ENCODE measurements at regions not wholly inside any gene's neighbourhood (a gene's known extent, or its start where the extent isn't known, plus 50 kb on each side); places are given as distances from the start of the nearest gene placed in this dataset.
"Not testable (repeated sequence)": the region's sequence is repeated elsewhere in the genome, so short reads cannot be mapped to it uniquely, and the experiment has no call there.

DNA sequence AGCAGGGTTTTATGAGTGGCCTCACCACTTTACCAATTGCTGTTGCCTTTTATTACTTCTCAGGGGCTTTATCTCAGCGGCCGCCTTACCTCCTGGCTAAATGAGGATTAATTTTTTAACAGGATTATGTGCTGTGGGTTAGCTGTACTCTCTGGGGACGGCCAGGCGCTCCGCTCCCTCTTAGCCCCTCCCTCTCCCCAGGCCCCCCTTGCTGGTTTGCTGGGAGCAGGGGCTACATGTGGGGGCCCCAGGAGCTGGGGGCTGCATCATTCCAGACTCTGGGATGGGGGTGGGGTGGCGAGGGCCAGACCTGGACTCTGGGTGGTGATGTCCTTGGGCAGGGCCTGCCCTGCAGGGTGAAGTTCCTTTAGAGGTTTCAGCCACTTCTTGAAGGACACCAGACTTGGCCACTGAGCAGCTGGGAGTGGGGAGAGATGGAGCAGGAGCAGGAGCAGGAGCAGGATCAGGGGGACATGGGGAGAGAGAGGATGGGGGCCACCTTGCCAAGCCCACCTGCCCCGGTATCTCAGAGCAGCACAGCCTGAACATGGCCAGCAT lies 196.1 kb downstream of the GOLGA6L6 start:
- DNase-seq (ENCODE audit: low read depth) = no peak

DNA sequence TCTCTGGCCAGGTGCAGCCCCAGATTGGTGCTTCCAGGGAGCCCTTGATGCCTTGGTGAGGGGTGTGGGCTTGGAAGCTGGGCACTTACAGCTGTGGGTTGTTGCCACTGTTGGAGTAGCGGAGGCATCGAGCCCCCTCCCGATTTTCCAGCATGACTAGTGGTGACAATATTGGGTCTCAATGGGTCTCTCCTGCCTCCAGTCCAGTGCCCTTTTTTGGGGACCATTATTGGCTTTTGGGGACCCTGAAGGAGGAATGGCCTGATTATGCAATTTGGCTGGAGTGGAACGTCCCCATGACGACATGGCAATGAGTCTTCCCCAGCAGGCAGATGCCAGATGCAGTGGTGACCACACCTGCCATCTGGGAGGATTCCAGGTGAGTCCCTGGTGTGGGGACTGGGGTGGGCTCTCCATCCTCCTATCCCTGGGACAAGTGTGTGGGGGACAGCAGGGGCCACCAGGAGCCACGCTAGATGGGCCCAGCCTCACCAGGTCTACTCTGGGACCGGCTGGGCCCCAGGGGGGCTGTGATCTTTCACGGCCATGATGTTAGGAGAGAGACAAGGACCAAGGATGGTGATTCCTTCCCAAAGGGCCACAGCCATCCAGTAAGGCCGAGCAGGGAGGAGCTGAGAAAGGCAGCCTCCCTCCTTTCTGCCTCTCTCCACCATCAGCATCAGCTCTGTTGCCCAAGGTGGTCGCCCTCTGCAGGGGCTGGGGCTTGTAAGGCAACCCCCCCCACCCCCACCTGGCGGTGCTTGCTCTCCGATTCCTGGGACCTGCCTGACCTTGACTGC lies 196.8 kb downstream of the GOLGA6L6 start:
- DNase-seq (ENCODE audit: low read depth) = no peak

DNA sequence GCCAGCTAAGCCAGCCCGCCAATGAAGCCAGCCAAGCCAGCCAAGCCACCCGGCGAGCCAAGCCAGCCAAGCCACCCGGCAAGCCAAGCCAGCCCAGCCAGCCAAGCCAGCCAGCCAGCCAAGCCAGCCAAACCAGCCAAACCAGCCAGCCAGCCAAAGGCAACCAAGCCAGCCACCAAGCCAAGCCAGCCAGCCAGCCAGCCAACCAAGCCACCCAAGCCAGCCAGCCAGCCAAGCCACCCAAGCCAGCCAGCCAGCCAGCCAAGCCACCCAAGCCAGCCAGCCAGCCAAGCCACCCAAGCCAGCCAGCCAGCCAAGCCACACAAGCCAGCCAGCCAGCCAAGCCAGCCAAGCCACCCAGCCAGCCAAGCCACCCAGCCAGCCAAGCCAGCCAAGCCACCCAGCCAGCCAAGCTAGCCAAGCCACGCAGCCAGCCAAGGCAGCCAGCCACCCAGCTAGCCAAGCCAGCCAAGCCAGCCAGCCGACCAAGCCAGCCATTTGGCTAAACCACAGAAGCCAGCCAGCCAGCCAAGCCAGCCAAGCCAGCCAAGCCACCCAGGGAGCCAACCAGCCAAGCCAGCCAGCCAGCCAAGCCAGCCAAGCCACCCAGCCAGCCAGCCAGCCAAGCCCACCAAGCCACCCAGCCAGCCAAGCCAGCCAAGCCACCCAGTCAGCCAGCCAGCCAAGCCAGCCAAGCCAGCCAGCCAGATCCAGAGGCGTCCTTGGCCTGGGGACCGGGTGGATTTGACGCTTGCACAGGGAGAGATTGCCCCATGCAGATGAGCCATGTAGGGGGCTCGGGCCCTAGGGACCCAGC lies 198.0 kb downstream of the GOLGA6L6 start:
- not testable (repeated sequence) for DNase-seq (ENCODE audit: low read depth)

DNA sequence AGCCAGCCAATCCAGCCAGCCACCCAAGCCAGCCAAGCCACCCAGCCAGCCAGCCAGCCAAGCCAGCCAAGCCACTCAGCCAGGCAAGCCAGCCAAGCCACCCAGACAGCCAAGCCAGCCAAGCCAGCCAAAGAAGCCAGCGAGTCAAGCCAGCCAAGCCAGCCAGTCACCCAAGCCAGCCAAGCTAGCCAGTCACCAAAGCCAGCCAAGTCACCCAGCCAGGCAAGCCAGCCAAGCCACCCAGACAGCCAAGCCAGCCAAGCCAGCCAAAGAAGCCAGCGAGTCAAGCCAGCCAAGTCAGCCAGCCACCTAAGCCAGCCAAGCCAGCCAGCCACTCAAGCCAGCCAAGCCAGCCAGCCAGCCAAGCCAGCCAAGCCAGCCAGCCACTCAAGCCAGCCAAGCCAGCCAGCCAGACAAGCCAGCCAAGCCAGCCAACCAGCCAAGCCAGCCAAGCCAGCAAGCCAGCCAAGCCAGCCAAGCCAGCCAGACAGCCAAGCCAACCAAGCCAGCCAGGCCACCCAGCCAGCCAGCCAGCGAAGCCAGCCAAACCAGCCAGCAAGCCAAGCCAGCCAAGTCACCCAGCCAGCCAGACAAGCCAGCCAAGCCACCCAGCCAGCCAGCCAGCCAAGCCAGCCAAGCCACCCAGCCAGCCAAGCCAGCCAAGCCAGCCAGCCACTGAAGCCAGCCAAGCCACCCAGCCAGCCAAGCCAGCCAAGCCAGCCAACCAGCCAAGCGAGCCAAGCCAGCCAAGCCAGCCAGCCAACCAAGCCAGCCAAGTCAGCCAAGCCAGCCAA lies 198.8 kb downstream of the GOLGA6L6 start:
- DNase-seq (ENCODE audit: low read depth) = not testable (repeated sequence)

DNA sequence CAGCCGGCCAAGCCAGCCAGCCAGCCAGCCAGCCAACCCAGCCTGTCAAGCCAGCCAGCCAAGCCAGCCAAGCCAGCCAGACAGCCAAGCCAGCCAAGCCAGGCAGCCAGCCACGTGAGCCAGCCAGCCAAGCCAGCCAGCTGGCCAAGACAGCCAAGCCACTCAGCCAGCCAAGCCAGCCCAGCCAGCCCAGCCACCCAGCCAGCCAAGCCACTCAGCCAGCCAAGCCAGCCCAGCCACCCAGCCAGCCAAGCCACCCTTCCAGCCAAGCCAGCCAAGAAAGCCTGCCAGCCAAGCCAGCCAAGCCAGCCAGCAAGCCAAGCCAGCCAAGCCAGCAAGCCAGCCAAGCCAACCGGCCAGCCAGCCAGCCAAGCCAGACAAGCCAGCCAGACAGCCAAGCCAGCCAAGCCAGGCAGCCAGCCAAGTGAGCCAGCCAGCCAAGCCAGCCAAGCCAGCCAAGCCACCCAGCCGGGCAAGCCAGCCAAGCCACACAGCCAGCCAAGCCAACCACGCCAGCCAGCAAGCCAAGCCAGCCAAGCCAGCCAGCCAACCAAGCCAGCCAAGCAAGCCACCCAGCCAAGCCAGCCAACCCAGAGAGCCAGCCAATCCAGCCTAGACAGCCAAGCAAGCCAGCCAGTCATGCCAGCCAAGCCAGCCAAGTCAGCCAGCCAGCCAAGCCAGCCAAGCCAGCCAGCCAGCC lies 199.5 kb downstream of the GOLGA6L6 start:
- DNase-seq (ENCODE audit: low read depth) = no peak

DNA sequence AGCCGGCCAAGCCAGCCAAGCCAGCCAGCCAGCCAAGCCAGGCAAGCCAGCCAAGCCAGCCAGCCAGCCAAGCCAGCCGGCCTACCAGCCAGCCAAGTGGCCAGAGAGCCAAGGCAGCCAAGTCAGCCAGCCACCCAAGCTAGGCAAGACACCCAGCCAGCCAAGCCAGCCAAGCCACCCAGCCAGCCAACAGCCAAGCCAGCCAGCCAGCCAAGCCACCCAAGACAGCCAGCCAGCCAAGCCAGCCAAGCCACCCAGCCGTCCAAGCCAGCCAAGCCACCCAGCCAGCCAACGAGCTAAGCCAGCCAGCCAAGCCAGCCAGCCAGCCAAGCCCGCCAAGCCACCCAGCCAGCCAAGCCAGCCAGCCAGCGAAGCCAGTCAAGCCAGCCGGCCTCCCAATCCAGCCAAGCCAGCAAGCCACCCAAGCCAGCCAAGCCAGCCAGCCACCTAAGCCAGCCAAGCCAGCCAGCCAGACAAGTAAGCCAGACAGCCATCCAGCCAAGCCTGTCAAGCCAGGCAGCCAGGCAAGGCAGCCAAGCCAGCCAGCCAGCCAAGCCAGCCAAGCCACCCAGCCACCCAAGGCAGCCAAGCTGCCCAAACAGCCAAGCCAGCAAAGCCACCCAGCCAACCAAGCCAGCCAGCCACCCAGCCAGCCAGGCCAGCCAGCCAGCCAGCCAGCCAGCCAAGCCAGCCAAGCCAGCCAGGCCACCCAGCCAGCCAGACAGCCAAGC lies 200.5 kb downstream of the GOLGA6L6 start:
- no peak for DNase-seq (ENCODE audit: low read depth)

DNA sequence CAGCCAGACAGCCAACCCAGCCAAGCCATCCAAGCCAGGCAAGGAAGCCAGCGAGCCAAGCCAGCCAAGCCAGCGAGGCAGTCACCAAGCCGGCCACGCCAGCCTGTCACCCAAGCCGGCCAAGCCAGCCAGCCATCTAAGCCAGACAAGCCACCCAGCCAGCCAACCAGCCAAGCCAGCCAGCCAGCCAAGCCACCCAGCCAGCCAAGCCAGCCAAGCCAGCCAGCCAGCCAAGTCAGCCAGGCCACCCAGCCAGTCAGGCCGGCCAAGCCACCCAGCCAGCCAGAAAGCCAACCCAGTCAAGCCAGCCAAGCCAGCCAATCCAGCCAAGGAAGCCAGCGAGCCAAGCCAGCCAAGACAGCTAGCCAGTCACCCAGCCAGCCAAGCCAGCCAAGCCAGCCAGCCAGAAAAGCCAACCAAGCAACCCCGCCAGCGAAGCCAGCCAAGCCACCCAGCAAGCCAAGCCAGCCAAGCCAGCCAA lies 201.2 kb downstream of the GOLGA6L6 start:
- no peak for DNase-seq (ENCODE audit: low read depth)

DNA sequence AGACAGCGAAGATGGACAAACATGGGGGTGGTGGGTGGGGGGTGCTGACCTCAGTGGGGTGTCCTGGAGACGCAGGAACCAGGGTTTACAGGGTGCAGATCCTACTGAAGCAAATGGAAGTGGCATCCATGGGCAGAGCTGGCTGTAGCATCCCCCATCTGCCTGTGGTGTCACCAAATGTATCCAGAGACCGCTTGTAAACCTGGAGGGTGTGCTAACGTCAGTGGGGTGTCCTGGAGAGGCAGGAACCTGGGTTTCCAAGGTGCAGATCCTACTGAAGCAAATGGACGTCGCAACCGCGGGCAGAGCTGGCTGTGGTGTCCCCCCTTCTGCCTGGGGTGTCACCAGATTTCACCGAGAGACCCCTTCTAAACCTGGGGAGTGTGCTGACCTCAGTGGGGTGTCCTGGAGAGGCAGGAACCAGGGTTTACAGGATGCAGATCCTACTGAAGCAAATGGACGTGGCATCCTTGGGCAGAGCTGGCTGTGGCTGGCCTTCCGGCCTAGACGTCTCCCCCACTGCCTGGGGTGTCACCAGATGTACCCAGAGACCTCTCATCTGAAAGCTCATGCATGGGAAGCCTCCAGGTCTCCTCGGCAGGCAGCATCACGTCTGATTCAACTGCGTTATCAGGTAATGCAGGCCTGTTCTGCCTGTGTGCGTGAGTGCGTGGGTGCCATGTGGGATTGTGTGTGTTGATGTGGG lies 202.4 kb downstream of the GOLGA6L6 start:
- not testable (repeated sequence) for DNase-seq (ENCODE audit: low read depth)

DNA sequence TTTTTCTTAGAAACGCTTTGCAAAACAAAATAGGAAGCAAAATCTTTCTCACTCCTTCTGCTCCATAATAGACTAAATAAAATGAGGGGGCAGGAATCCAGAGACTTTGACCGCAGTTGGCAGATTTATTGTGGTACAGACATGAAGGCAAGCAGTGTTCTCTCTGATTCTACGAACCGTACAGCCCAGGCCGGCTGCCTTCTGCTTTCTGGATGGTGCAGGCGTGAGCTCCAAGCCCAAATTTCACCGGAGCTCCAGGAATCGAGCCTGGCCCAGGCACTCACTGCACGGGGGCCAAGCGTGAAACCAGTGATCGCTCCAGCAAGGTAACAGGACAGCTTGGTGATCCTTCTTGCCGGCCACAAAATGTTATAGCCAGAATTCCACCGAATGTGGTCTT lies 202.9 kb downstream of the GOLGA6L6 start:
- DNase-seq (ENCODE audit: low read depth) = not testable (repeated sequence)

DNA sequence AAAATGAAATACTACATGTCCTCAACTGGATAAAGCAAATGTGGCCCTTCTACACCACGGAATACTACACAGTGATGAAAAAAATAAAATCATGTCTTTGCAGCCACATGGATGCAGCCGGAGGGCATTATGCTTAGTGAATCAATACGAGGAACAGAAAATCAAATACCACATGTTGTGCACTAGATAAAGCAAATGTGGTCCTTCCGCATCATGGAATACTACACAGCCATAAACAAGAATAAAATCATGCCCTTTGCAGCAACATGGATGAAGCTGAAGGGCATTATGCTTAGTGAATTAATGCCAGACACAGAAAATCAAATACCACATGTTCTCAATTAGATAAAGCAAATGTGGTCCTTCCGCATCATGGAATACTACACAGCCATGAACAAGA lies 204.4 kb downstream of the GOLGA6L6 start:
- DNase-seq (ENCODE audit: low read depth) = not testable (repeated sequence)

DNA sequence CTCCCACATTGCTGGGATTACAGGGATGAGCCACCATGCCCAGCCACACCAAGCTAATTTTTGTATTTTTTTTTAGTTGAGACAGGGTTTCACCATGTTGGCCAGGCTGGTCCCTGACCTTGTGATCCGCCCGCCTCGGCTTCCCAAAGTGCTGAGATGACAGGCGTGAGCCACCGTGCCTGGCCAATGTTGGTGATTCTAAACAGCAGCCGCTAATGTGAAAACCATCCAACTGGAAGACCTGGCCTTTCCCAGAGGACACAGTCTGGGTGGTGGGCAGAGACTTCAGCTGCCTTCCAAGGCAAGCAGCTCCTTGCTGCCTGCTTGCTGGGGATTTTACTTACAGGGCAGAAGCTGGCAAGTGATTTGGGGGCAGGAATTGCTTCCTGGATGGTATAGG lies 207.1 kb downstream of the GOLGA6L6 start:
- not testable (repeated sequence) for DNase-seq (ENCODE audit: low read depth)

DNA sequence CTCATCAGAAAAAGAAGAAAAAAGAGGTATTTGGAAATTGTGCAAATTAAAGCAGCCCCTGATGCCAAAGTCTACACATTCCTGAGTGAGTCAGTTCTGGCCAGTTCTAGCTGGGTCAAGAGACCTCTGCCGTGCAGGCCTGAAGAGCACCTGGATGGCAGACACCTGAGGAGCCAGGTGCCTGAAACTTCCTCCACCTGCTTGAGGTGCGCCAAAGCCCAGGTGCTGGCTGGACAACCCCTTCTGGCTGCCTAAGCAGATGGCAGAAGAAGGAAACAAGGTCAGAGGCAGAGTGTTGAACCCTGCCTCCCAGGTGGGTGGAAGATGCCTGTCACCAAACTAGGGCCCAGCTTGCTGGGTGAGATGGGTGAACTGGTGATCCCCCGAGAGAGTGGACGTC lies 215.8 kb downstream of the GOLGA6L6 start:
- DNase-seq (ENCODE audit: low read depth) = not testable (repeated sequence)

DNA sequence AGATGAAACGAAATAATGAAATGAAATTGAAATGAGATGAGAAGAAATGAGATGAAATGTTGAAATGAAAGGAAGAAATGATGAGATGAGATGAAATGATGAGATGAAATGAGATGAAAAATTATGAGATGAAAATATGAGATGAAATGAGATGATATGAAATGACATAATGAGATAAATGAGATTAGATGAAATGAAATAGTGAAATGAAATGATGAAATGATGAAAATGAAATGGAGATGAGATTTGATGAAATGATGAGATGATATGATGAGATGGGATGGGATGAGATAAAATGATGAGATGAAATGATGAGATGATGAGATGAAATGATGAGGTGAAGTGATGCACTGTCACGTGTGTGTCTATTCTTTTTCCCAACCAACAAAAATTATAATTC lies 224.5 kb downstream of the GOLGA6L6 start:
- DNase-seq (ENCODE audit: low read depth) = not testable (repeated sequence)

DNA sequence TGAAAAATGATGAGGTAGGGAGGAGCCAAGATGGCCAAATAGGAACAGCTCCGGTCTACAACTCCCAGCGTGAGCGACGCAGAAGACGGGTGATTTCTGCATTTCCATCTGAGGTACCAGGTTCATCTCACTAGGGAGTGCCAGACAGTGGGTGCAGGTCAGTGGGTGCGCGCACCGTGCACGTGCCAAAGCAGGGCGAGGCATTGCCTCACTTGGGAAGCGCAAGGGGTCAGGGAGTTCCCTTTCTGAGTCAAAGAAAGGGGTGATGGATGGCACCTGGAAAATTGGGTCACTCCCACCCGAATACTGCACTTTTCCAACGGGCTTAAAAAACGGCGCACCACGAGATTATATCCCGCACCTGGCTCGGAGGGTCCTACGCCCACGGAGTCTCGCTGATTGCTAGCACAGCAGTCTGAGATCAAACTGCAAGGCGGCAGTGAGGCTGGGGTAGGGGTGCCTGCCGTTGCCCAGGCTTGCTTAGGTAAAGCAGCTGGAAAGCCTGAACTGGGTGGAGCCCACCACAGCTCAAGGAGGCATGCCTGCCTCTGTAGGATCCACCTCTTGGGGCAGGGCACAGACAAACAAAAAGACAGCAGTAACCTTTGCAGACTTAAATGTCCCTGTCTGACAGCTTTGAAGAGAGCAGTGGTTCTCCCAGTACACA lies 230.5 kb downstream of the GOLGA6L6 start:
- DNase-seq (ENCODE audit: low read depth) = not testable (repeated sequence)

DNA sequence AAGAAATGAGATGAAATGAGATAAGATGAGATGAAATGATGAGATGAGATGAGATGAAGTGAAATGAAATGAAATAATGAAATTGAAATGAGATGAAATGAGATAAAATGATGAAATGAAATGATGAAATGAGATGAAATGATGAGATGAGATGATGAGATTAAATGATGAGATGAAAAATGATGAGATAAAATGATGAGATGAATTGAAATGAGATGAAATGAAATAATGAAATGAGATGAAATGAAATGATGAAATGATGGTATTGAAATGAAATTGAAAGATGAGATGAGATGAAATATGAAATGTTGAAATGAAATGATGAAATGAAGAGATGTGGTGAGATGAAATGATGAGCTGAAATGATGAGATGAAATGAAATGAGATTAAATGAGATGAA lies 231.0 kb downstream of the GOLGA6L6 start:
- DNase-seq (ENCODE audit: low read depth) = no peak

DNA sequence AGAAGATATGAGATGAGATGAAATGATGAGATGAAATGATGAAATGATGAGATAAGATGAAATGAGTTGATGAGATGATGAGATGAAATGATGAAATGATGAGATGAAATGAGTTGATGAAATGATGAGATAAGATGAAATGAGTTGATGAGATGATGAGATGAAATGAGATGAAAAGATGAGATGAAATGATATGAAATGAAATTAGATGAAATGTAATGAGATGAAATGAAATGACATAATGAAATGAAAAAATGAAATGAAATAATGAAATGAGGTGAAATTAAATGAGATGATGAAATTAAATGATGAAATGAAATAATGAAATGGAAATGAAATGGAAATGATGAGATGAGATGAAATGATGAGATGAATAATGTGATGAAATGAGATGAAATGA lies 231.6 kb downstream of the GOLGA6L6 start:
- not testable (repeated sequence) for DNase-seq (ENCODE audit: low read depth)

DNA sequence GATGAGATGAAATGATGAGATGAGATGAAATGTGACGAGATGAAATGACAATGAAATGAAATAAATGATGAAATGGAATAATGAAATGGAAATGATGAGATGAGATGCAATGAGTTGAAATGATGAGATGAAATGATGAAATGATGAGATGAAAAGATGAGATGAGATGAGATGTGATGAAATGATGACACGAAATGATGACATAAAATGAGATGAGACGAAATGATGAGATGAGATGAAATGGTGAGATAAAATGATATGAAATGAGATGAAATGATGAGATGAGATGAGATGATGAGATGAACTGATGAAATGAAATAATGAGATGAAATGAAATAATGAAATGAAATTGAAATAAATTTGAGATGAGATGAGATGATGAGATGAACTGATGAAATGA lies 232.2 kb downstream of the GOLGA6L6 start:
- not testable (repeated sequence) for DNase-seq (ENCODE audit: low read depth)

DNA sequence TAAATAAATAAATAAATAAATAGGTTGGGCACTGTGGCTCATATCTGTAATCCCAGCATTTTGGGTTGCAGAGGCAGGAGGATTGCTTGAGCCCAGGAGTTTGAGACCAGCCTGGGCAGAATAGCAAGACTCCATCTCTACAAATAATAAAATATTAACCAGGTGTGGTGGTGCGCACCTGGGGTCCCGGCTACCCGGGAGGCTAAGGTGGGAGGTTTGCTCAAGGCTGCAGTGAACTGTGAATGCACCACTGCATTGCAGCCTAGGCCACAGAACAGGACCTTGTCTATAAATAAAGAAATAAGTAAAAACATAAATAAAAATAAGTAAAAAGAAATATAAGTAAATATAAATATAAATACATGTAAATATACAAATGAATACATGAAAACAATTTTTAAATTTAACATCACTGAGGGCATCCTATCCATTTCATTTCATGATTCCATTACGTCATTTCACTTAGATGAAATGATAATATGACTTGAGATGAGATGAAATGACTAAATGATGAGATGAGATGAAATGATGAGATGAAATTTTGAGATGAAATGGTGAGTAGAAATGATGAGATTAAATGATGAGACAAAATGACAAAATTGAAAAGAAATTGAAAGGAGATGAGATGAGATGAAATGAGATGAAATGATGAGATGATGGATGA lies 233.4 kb downstream of the GOLGA6L6 start:
- DNase-seq (ENCODE audit: low read depth) = not testable (repeated sequence)

DNA sequence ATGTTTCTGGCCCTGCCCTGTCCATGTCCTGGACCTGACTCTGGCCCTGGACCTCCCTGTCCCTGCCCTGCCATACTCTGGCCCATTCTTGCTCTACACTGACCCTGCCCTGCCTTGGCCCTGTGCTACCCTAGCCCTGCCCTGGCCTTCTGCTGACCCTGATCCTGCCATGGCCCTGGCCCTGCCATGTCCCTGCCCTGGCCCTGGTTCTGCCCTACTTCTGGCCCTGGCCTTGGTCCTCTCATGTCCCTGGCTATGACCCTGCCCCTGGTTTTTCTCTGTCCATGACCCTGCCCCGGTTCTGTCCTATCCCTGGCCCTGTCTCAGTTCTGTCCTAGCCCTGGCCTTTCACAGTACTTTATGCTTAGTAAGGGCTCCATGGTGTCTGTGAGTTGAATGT lies 234.5 kb downstream of the GOLGA6L6 start:
- DNase-seq (ENCODE audit: low read depth) = not testable (repeated sequence)
